A549 (cell line): ENCODE measurements at regions not wholly inside any gene's neighbourhood (a gene's known extent, or its start where the extent isn't known, plus 50 kb on each side); places are given as distances from the start of the nearest gene placed in this dataset.
A peak's percentile ranks its signal among the peaks of the same experiment; 100 is the strongest.

Experiments used
- ATAC-seq, 2 experiments: fragments of 200-7000 bp in 1 of 2; fragments of >200 bp in 1 of 2; cut with Nextera tagmentation in 1 of 2; cut with Tn5 transposase in 1 of 2; 3 replicates each; pipeline versions ENCODE4 v1.8.0 to v1.9.1; 2018 to 2020; ENCODE audit warnings: mild to moderate bottlenecking in 1 of 2, moderate library complexity in 1 of 2
- CTCF ChIA-PET: fragments of 300-600 bp; sonication (Branson Sonifier 250); formaldehyde crosslinking; extraction: SDS; loops from one replicate; lab custom pipeline; 2021; ENCODE audit warnings: antibody characterized with exemption, inconsistent platforms; lab: Yijun Ruan, JAX
- POLR2A ChIA-PET: fragments of 350-600 bp; formaldehyde crosslinking; extraction: SDS; loops from one replicate; lab custom pipeline; 2021; ENCODE audit warnings: antibody characterized with exemption, inconsistent platforms; lab: Yijun Ruan, JAX
- DNase-seq, 2 experiments: peaks; one replicate each; pipeline versions ENCODE4 v3.0.0 to v3.0.0-alpha.2; 2011 to 2016; ENCODE audit warnings: low read depth in 1 of 2, low spot score in 1 of 2
- FAIRE-seq: peaks from 2 replicates; lab custom pipeline; 2011; peaks lifted over from hg19 to GRCh38; lab: Jason Lieb, UNC
- H3K27ac ChIP-seq, 2 experiments: fragments of >200 bp; sonication (Bioruptor Twin); formaldehyde crosslinking; 3 replicates each; pipeline ENCODE4 v1.5.1; 2016 to 2017
- H3K4me1 ChIP-seq: fragments of >200 bp; sonication (Bioruptor Twin); formaldehyde crosslinking; 3 replicates; pipeline ENCODE4 v1.6.1; 2016
- H3K4me2 ChIP-seq: fragments of >200 bp; sonication (Bioruptor Twin); formaldehyde crosslinking; 3 replicates; pipeline ENCODE4 v1.6.1; 2016
- H3K4me3 ChIP-seq: fragments of >200 bp; sonication (Bioruptor Twin); formaldehyde crosslinking; 3 replicates; pipeline ENCODE4 v1.5.1; 2016
- H3K9me3 ChIP-seq: fragments of >200 bp; sonication (Bioruptor Twin); formaldehyde crosslinking; 3 replicates; pipeline ENCODE4 v1.6.1; 2016
- BHLHE40 ChIP-seq: IDR thresholded peaks from 2 replicates; pipeline ENCODE4 v1.6.1; 2012; ENCODE audit warnings: low read depth, low read length, inconsistent platforms
- CBX2 ChIP-seq: fragments of 200-600 bp; sonication (generic); IDR thresholded peaks from 2 replicates; pipeline ENCODE4 v1.6.1; 2016; ENCODE audit warnings: low read depth, mild to moderate bottlenecking, borderline replicate concordance
- CHD4 ChIP-seq: fragments of 200-600 bp; sonication (generic); IDR thresholded peaks from 2 replicates; pipeline ENCODE4 v1.6.1; 2016; ENCODE audit warnings: antibody characterized with exemption, mild to moderate bottlenecking, borderline replicate concordance
- ELK1 ChIP-seq: fragments of 150-350 bp; IDR thresholded peaks from 2 replicates; pipeline ENCODE4 v1.6.1; 2014; ENCODE audit warnings: low read depth, mild to moderate bottlenecking, low read length
- FOSB ChIP-seq: fragments of 250-450 bp; sonication (Bioruptor Pico); IDR thresholded peaks from 2 replicates; pipeline ENCODE4 v1.5.0; 2020; ENCODE audit warnings: mild to moderate bottlenecking, moderate library complexity
- FOSL2 ChIP-seq, 2 experiments: fragments of 450-650 bp in 1 of 2; fragments of >200 bp in 1 of 2; sonication (Bioruptor Twin) in 1 of 2; formaldehyde crosslinking; IDR thresholded peaks; 2 replicates each; pipeline versions ENCODE4 v1.5.0 to v1.6.1; 2016 to 2020; ENCODE audit warnings: mild to moderate bottlenecking in 1 of 2, moderate library complexity in 1 of 2
- FOXS1 ChIP-seq: fragments of 250-450 bp; sonication (Bioruptor Pico); IDR thresholded peaks from 2 replicates; pipeline ENCODE4 v1.5.0; 2020; ENCODE audit warnings: mild to moderate bottlenecking, moderate library complexity
- HDAC2 ChIP-seq: fragments of 200-600 bp; sonication (generic); IDR thresholded peaks from 2 replicates; pipeline ENCODE4 v1.6.1; 2016
- HMGXB4 ChIP-seq: fragments of 250-450 bp; sonication (Bioruptor Pico); IDR thresholded peaks from 2 replicates; pipeline ENCODE4 v1.5.0; 2021; ENCODE audit warnings: mild to moderate bottlenecking, moderate library complexity, borderline replicate concordance
- HOXB5 ChIP-seq: fragments of 250-450 bp; sonication (Bioruptor Pico); IDR thresholded peaks from 2 replicates; pipeline ENCODE4 v1.5.0; 2020; ENCODE audit warnings: mild to moderate bottlenecking, moderate library complexity
- JUN ChIP-seq, 2 experiments: fragments of >200 bp; sonication (Bioruptor Twin); formaldehyde crosslinking; IDR thresholded peaks; 2 replicates in 1 of 2; 3 replicates in 1 of 2; pipeline ENCODE4 v1.6.1; 2016 to 2017
- KDM1A ChIP-seq: fragments of 200-600 bp; sonication (generic); IDR thresholded peaks from 2 replicates; pipeline ENCODE4 v1.6.1; 2016; ENCODE audit warnings: low read depth, mild to moderate bottlenecking
- MAFK ChIP-seq: fragments of 450-650 bp; IDR thresholded peaks from 2 replicates; pipeline ENCODE4 v1.6.1; 2014; ENCODE audit not compliant: partially characterized antibody
- MAZ ChIP-seq: fragments of 150-350 bp; IDR thresholded peaks from 2 replicates; pipeline ENCODE4 v1.6.1; 2014; ENCODE audit warnings: antibody characterized with exemption, low read depth, low read length, borderline replicate concordance
- MYC ChIP-seq: IDR thresholded peaks from 2 replicates; pipeline ENCODE4 v1.6.1; 2012; ENCODE audit warnings: mild to moderate bottlenecking, inconsistent platforms, low read length, improper control_type of control experiment, borderline replicate concordance
- POLR2A ChIP-seq: IDR thresholded peaks from 2 replicates; pipeline ENCODE4 v1.6.1; 2012; ENCODE audit warnings: mild to moderate bottlenecking, low read length
- TP53 ChIP-seq: fragments of 250-450 bp; sonication (Bioruptor Pico); IDR thresholded peaks from 2 replicates; pipeline ENCODE4 v1.5.0; 2021; ENCODE audit warnings: mild to moderate bottlenecking, moderate library complexity
- ZC3H11A ChIP-seq: fragments of 450-650 bp; IDR thresholded peaks from 2 replicates; pipeline ENCODE4 v1.6.1; 2014; ENCODE audit warnings: antibody characterized with exemption, mild to moderate bottlenecking
- ZNF302 ChIP-seq: fragments of 250-450 bp; sonication (Bioruptor Pico); IDR thresholded peaks from 2 replicates; pipeline ENCODE4 v1.9.0; 2021; ENCODE audit warnings: inconsistent platforms, mild to moderate bottlenecking, moderate library complexity
- ZSCAN20 ChIP-seq: fragments of 250-450 bp; sonication (Bioruptor Pico); IDR thresholded peaks from 2 replicates; pipeline ENCODE4 v1.8.0; 2022; ENCODE audit warnings: mild to moderate bottlenecking, moderate library complexity
- WGBS: methylation state at CpG from one replicate; pipeline ENCODE4 v1.1.6; 2017; ENCODE audit errors: missing lambda C conversion rate; 5-methylcytosine and 5-hydroxymethylcytosine counted together
- TF ChIP-seq, protein P1 (sequence below): fragments of >200 bp; sonication (Bioruptor Twin); formaldehyde crosslinking; IDR thresholded peaks from 2 replicates; pipeline ENCODE4 v1.6.1; 2016
- TF ChIP-seq, protein P2 (sequence below): fragments of >200 bp; sonication (Bioruptor Twin); formaldehyde crosslinking; IDR thresholded peaks from 3 replicates; pipeline ENCODE4 v1.5.1; 2016
- TF ChIP-seq, protein P3 (sequence below): IDR thresholded peaks from 2 replicates; pipeline ENCODE4 v1.6.1; 2012

- TF ChIP-seq HMGXB4 (CRISPR knock-in tag): no peak
- no peak for TF ChIP-seq HDAC2
- no peak for TF ChIP-seq CBX2
- TF ChIP-seq MYC: no peak
- TF ChIP-seq ZC3H11A: no peak
- TF ChIP-seq FOSB (CRISPR knock-in tag): no peak
- TF ChIP-seq POLR2A: no peak
- no peak for TF ChIP-seq FOSL2 (IDR thresholded peaks at IDR 0.05)
- TF ChIP-seq FOSL2 (CRISPR knock-in tag; IDR thresholded peaks at IDR 0.05): no peak
- no peak for TF ChIP-seq TP53
- TF ChIP-seq MAZ: no peak
- TF ChIP-seq, protein P1, sequence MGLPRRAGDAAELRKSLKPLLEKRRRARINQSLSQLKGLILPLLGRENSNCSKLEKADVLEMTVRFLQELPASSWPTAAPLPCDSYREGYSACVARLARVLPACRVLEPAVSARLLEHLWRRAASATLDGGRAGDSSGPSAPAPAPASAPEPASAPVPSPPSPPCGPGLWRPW: no peak
- TF ChIP-seq, protein P2, sequence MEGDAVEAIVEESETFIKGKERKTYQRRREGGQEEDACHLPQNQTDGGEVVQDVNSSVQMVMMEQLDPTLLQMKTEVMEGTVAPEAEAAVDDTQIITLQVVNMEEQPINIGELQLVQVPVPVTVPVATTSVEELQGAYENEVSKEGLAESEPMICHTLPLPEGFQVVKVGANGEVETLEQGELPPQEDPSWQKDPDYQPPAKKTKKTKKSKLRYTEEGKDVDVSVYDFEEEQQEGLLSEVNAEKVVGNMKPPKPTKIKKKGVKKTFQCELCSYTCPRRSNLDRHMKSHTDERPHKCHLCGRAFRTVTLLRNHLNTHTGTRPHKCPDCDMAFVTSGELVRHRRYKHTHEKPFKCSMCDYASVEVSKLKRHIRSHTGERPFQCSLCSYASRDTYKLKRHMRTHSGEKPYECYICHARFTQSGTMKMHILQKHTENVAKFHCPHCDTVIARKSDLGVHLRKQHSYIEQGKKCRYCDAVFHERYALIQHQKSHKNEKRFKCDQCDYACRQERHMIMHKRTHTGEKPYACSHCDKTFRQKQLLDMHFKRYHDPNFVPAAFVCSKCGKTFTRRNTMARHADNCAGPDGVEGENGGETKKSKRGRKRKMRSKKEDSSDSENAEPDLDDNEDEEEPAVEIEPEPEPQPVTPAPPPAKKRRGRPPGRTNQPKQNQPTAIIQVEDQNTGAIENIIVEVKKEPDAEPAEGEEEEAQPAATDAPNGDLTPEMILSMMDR: no peak
- TF ChIP-seq ZNF302 (CRISPR knock-in tag): no peak
- Histone ChIP-seq H3K27ac (no peak overlapping the region), H3K9me3 (no peaks in the 10 kb centered on the region), H3K4me3 (no peak overlapping the region), H3K4me1 (peaks cover 9% of the 10 kb centered on the region; the same call in 2 of the 3 replicates), H3K4me2 (no peak overlapping the region)
- ATAC-seq (no peak), DNase-seq (no peak), FAIRE-seq (no peak)
- POLR2A ChIA-PET: interaction anchor here (0.6 kb wide), 1 partner anchor 1039 kb away, joined by 6 read pairs; no protein-coding TSS in a partner anchor
- WGBS: 90% methylated on average over 11 of the region's 11 CpGs
- CTCF ChIA-PET: interaction anchor here (1.9 kb wide), 1 partner anchor 12 kb away, joined by 5 read pairs; no protein-coding TSS in a partner anchor
Observed at GRCh38 chr7:68420342-68421192, 1177.7 kb upstream of the AUTS2 start.

DNA sequence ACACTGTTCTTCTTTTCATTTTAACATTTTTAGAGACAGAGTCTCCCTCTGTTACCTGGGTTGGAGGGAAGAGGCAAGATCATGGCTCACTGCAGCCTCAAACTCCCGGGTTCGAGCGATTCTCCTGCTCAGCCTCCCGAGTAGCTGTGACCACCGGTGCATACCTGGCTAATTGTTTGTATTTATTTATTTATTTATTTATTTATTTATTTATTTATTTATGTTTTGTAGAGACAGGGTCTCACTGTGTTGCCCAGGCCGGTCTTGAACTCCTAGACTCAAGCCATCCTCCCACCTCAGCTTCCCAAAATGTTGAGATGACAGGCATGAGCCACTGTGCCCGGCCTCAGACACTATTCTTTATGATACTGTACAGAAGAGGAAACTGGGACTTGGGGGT is 1176.6 kb upstream of the AUTS2 start:
- POLR2A ChIA-PET: no interaction called here
- Histone ChIP-seq H3K4me1 (peaks cover 9% of the 10 kb centered on the region; the same call in 2 of the 3 replicates), H3K27ac (no peak overlapping the region), H3K9me3 (no peaks in the 10 kb centered on the region), H3K4me3 (no peak overlapping the region), H3K4me2 (no peak overlapping the region)
- ATAC-seq: no peak
- WGBS: 86% methylated on average over 7 of the region's 7 CpGs
- TF ChIP-seq FOSL2 (IDR thresholded peaks at IDR 0.05): no peak
- no peak for TF ChIP-seq FOSL2 (CRISPR knock-in tag; IDR thresholded peaks at IDR 0.05)
- peak; percentile 79 for TF ChIP-seq ZC3H11A
- FAIRE-seq: no peak
- CTCF ChIA-PET: interaction anchor here (1.9 kb wide), 1 partner anchor 11 kb away, joined by 5 read pairs; no protein-coding TSS in a partner anchor
- no peak for DNase-seq

- H3K9me3 ChIP-seq: no peaks in the 10 kb centered on the region
- ChIA-PET POLR2A (no interaction called here), CTCF (interaction anchor here (1.2 kb wide), 1 partner anchor 10 kb away, joined by 4 read pairs; no protein-coding TSS in a partner anchor)
- ATAC-seq (no peak), DNase-seq (no peak), FAIRE-seq (no peak)
- 62% methylated on average over 4 of the region's 4 CpGs for WGBS
- H3K27ac ChIP-seq: no peak overlapping the region
- no peak overlapping the region for H3K4me2 ChIP-seq
- H3K4me3 ChIP-seq: no peak overlapping the region
- peaks cover 9% of the 10 kb centered on the region; the same call in 2 of the 3 replicates for H3K4me1 ChIP-seq
- no peak for TF ChIP-seq JUN (IDR thresholded peaks at IDR 0.05)
- no peak for TF ChIP-seq ZSCAN20 (CRISPR knock-in tag)
- TF ChIP-seq BHLHE40: no peak
- TF ChIP-seq, protein P2: no peak
- no peak for TF ChIP-seq CHD4
- TF ChIP-seq FOXS1 (CRISPR knock-in tag): no peak
- no peak for TF ChIP-seq MAFK
- TF ChIP-seq, protein P3, sequence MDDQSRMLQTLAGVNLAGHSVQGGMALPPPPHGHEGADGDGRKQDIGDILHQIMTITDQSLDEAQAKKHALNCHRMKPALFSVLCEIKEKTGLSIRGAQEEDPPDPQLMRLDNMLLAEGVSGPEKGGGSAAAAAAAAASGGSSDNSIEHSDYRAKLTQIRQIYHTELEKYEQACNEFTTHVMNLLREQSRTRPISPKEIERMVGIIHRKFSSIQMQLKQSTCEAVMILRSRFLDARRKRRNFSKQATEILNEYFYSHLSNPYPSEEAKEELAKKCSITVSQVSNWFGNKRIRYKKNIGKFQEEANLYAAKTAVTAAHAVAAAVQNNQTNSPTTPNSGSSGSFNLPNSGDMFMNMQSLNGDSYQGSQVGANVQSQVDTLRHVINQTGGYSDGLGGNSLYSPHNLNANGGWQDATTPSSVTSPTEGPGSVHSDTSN: no peak
- no peak for TF ChIP-seq KDM1A
- no peak for TF ChIP-seq HDAC2
- no peak for TF ChIP-seq HOXB5 (CRISPR knock-in tag)
- TF ChIP-seq ELK1: no peak
- no peak for TF ChIP-seq ZNF302 (CRISPR knock-in tag)
Observed at GRCh38 chr7:68422281-68422680, 1176.0 kb upstream of the AUTS2 start.
